GM18505 (cell line): ENCODE measurements at regions not wholly inside any gene's neighbourhood (a gene's known extent, or its start where the extent isn't known, plus 50 kb on each side); places are given as distances from the start of the nearest gene placed in this dataset.

Experiments
- ATAC-seq: cut with Tn5 transposase; IDR thresholded peaks from one replicate; pipeline ENCODE4 v1.9.1; 2021; ENCODE audit not compliant: unreplicated experiment
- POLR2A ChIP-seq: IDR thresholded peaks from 4 replicates; pipeline ENCODE4 v1.6.1; 2011; ENCODE audit warnings: borderline replicate concordance; ENCODE audit not compliant: insufficient read depth, insufficient read length; ENCODE audit errors: extremely low read depth

- no peak for TF ChIP-seq POLR2A
- no peak for ATAC-seq
Observed at GRCh38 chr17:14487068-14487467, 186.2 kb downstream of the HS3ST3B1 start.

GRCh38 chr17:14482715-14483114 is 181.8 kb downstream of the HS3ST3B1 start:
- no peak for TF ChIP-seq POLR2A
- no peak for ATAC-seq

GRCh38 chr17:14481664-14482063 is 180.8 kb downstream of the HS3ST3B1 start:
- no peak for TF ChIP-seq POLR2A
- no peak for ATAC-seq

- no peak for TF ChIP-seq POLR2A
- ATAC-seq = no peak
Observed at GRCh38 chr17:14474591-14474990, 173.7 kb downstream of the HS3ST3B1 start.

- TF ChIP-seq POLR2A = no peak
- no peak for ATAC-seq
Observed at GRCh38 chr17:14471052-14471451, 170.2 kb downstream of the HS3ST3B1 start.

- no peak for TF ChIP-seq POLR2A
- no peak for ATAC-seq
Observed at GRCh38 chr17:14470417-14470816, 169.5 kb downstream of the HS3ST3B1 start.

- TF ChIP-seq POLR2A = no peak
- no peak for ATAC-seq
Observed at GRCh38 chr17:14469971-14470370, 169.1 kb downstream of the HS3ST3B1 start.

GRCh38 chr17:14468858-14469257 is 168.0 kb downstream of the HS3ST3B1 start:
- no peak for ATAC-seq
- TF ChIP-seq POLR2A = no peak

- no peak for ATAC-seq
- TF ChIP-seq POLR2A = no peak
Observed at GRCh38 chr17:14461227-14461548, 160.3 kb downstream of the HS3ST3B1 start.

- ATAC-seq = no peak
- TF ChIP-seq POLR2A = no peak
Observed at GRCh38 chr17:14460516-14461226, 159.8 kb downstream of the HS3ST3B1 start.

- ATAC-seq = no peak
- no peak for TF ChIP-seq POLR2A
Observed at GRCh38 chr17:14459955-14460354, 159.1 kb downstream of the HS3ST3B1 start.

GRCh38 chr17:14458724-14459123 is 157.8 kb downstream of the HS3ST3B1 start:
- no peak for TF ChIP-seq POLR2A
- no peak for ATAC-seq

- ATAC-seq = no peak
- no peak for TF ChIP-seq POLR2A
Observed at GRCh38 chr17:14454746-14455145, 153.9 kb downstream of the HS3ST3B1 start.

- ATAC-seq = no peak
- no peak for TF ChIP-seq POLR2A
Observed at GRCh38 chr17:14452856-14453255, 152.0 kb downstream of the HS3ST3B1 start.

- ATAC-seq = no peak
- no peak for TF ChIP-seq POLR2A
Observed at GRCh38 chr17:14451729-14452191, 150.9 kb downstream of the HS3ST3B1 start.

GRCh38 chr17:14448818-14449217 is 147.9 kb downstream of the HS3ST3B1 start:
- ATAC-seq = no peak
- TF ChIP-seq POLR2A = no peak

GRCh38 chr17:14446825-14447224 is 145.9 kb downstream of the HS3ST3B1 start:
- TF ChIP-seq POLR2A = no peak
- no peak for ATAC-seq
